ENCODE measurements at regions not wholly inside any gene's neighbourhood (a gene's known extent, or its start where the extent isn't known, plus 50 kb on each side); places are given as distances from the start of the nearest gene placed in this dataset.
"Not testable (repeated sequence)": the region's sequence is repeated elsewhere in the genome, so short reads cannot be mapped to it uniquely, and the experiment has no call there.

DNA sequence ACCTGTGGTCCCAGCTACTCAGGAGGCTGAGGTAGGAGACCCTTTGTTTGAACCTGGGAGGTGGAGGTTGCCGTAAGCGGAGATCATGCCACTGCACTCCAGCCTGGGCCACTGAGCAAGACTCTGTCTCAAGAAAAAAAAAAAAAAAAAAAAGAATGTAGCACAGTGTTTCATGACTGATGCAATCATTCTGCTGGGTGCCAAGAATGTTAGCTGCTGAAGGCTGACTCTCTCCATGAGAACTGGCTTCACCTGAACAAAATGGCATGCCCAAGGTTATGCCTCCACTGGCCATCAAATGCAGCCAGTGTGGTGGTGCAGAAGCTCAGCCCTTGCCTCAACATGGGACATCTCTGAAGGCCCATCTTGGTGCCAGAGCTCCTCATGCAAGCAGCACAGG lies 412.1 kb downstream of the ADAM29 start:
- Histone ChIP-seq H3K27me3 (ENCODE audit: control insufficient read depth in 2 of 2, insufficient read depth in 1 of 2, low read length in 1 of 2) (no peaks in the 10 kb centered on the region), H3K36me3 (ENCODE audit: control insufficient read depth in 2 of 2, insufficient read depth in 2 of 2, low read length in 1 of 2) (no peaks in the 10 kb centered on the region), H3K9me3 (ENCODE audit: control insufficient read depth in 2 of 2, insufficient read depth in 1 of 2, low read length in 1 of 2) (no peaks in the 10 kb centered on the region), H3K4me1 (ENCODE audit: control insufficient read depth in 2 of 2, insufficient read depth in 2 of 2, low read length in 2 of 2) (no peaks in the 10 kb centered on the region), H3K4me3 (ENCODE audit: low read length in 2 of 2) (no peak overlapping the region), H3K27ac (ENCODE audit: low read depth in 1 of 2, low read length in 1 of 2) (no peak overlapping the region)
- WGBS: 100% methylated on average over 2 of the region's 2 CpGs
- DNase-seq (ENCODE audit: low read depth in 6 of 9, low spot score in 9 of 9): no peak

DNA sequence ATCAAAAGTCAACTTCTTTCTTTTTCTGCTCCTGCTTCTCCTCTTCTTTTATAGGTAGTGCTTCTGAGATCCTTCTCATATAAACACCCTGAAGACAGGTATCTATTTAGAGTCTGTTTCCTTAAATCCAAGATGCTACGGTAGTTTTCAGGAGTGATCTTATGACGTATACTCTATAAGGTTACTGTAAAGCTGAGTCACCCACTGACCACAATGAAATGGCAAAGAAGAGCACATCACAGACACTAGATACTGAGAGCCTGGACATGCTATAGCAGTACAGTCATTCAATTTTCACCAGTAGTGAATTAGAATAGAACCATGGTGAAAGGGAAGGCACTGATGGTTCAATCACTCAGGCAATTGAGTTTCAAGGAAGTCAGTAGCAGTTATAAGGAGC lies 412.5 kb downstream of the ADAM29 start:
- H3K4me3 ChIP-seq (ENCODE audit: low read length in 2 of 2): no peak overlapping the region

DNA sequence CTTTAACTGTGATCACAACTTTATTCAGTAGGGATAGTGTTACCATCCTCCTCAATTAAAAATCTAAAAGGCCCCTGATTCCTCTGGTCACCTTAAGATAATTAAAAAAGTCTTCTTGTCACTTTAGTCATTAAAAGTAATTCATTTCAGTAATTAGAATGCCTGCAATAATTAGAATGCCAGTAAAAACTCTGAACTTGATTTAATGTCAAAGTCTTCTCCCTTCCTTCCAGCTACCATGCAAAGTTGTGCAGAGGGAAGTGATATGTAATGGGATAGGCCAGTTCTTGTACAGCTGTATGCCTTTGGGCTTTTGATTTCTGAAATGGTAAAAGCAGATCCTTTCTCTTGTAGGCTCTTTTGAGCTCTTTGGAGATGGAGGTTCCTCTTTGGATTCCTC lies 417.2 kb downstream of the ADAM29 start:
- Histone ChIP-seq H3K36me3 (ENCODE audit: control insufficient read depth in 2 of 2, insufficient read depth in 2 of 2, low read length in 1 of 2) (no peaks in the 10 kb centered on the region), H3K9me3 (ENCODE audit: control insufficient read depth in 2 of 2, insufficient read depth in 1 of 2, low read length in 1 of 2) (no peaks in the 10 kb centered on the region), H3K4me1 (ENCODE audit: control insufficient read depth in 2 of 2, insufficient read depth in 2 of 2, low read length in 2 of 2) (no peaks in the 10 kb centered on the region), H3K4me3 (ENCODE audit: low read length in 2 of 2) (no peak overlapping the region), H3K27me3 (ENCODE audit: control insufficient read depth in 2 of 2, insufficient read depth in 1 of 2, low read length in 1 of 2) (no peaks in the 10 kb centered on the region), H3K27ac (ENCODE audit: low read depth in 1 of 2, low read length in 1 of 2) (no peak overlapping the region)
- DNase-seq (ENCODE audit: low read depth in 6 of 9, low spot score in 9 of 9): no peak

More for the DNA sequence above, 412.5 kb downstream of the ADAM29 start:
- no peak for DNase-seq (ENCODE audit: low read depth in 6 of 9, low spot score in 9 of 9)
- no peaks in the 10 kb centered on the region for H3K9me3 ChIP-seq (ENCODE audit: control insufficient read depth in 2 of 2, insufficient read depth in 1 of 2, low read length in 1 of 2)
- WGBS: 43% methylated on average over 2 of the region's 2 CpGs
- H3K4me1 ChIP-seq (ENCODE audit: control insufficient read depth in 2 of 2, insufficient read depth in 2 of 2, low read length in 2 of 2): no peaks in the 10 kb centered on the region
- no peaks in the 10 kb centered on the region for H3K36me3 ChIP-seq (ENCODE audit: control insufficient read depth in 2 of 2, insufficient read depth in 2 of 2, low read length in 1 of 2)
- H3K27me3 ChIP-seq (ENCODE audit: control insufficient read depth in 2 of 2, insufficient read depth in 1 of 2, low read length in 1 of 2): no peaks in the 10 kb centered on the region
- no peak overlapping the region for H3K27ac ChIP-seq (ENCODE audit: low read depth in 1 of 2, low read length in 1 of 2)

DNA sequence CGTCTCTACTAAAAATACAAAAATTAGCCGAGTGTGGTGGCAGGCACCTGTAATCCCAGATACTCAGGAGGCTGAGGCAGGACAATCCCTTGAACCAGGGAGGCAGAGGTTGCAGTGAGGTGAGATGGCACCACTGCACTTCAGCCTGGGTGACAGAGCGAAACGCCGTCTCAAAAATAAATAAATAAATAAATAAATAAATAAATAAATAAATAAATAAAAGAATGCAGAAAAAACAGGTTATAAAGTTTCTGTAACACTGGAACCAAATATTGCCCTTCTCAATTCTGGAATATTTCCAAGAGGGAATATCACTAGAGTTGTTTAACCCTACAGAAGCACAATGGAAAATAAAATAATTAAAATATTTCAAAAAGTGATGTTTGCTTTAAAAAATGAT lies 418.4 kb downstream of the ADAM29 start:
- not testable (repeated sequence) for H3K27me3 ChIP-seq (ENCODE audit: control insufficient read depth in 2 of 2, insufficient read depth in 1 of 2, low read length in 1 of 2); H3K36me3 ChIP-seq (ENCODE audit: control insufficient read depth in 2 of 2, insufficient read depth in 2 of 2, low read length in 1 of 2)
- WGBS: 97% methylated on average over 5 of the region's 5 CpGs

DNA sequence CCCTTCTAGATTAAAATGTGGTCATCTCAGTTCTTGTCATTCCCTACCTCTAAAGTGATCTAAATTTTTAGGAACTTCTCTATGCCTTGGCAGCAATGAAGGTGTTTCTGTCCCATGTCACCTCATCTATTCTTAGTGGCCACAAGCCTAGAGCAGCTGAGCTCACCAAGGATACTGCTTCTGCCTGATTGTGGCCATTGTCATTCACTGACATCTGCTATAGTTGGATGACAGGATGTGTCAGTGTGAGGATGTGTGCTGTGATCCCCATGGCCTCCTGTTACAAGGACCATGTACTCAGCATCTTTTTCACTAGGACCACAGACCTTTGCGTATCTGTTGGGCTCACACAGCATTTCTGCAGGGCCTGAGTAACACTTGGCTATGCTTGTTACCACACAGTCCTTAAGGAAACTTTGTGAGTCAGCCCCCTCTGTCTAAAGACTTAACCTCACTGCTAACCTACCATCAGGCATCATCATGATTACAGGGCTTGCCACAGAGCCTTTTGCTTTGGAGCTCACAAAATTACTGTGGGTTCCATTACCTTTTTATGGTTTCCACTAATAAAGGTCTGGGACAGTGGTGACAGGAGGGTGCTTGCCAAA lies 421.0 kb downstream of the ADAM29 start:
- no peaks in the 10 kb centered on the region for H3K9me3 ChIP-seq (ENCODE audit: control insufficient read depth in 2 of 2, insufficient read depth in 1 of 2, low read length in 1 of 2)
- H3K36me3 ChIP-seq (ENCODE audit: control insufficient read depth in 2 of 2, insufficient read depth in 2 of 2, low read length in 1 of 2): no peaks in the 10 kb centered on the region
- H3K27ac ChIP-seq (ENCODE audit: low read depth in 1 of 2, low read length in 1 of 2): no peak overlapping the region
- WGBS: 95% methylated on average over 1 of the region's 1 CpG
- no peak for DNase-seq (ENCODE audit: low read depth in 6 of 9, low spot score in 9 of 9)
- no peak overlapping the region for H3K4me3 ChIP-seq (ENCODE audit: low read length in 2 of 2)
- H3K27me3 ChIP-seq (ENCODE audit: control insufficient read depth in 2 of 2, insufficient read depth in 1 of 2, low read length in 1 of 2): no peaks in the 10 kb centered on the region
- H3K4me1 ChIP-seq (ENCODE audit: control insufficient read depth in 2 of 2, insufficient read depth in 2 of 2, low read length in 2 of 2): no peaks in the 10 kb centered on the region

More for the DNA sequence above, 418.4 kb downstream of the ADAM29 start:
- not testable (repeated sequence) for H3K9me3 ChIP-seq (ENCODE audit: control insufficient read depth in 2 of 2, insufficient read depth in 1 of 2, low read length in 1 of 2); H3K27ac ChIP-seq (ENCODE audit: low read depth in 1 of 2, low read length in 1 of 2); H3K4me3 ChIP-seq (ENCODE audit: low read length in 2 of 2); DNase-seq (ENCODE audit: low read depth in 6 of 9, low spot score in 9 of 9); H3K4me1 ChIP-seq (ENCODE audit: control insufficient read depth in 2 of 2, insufficient read depth in 2 of 2, low read length in 2 of 2)

DNA sequence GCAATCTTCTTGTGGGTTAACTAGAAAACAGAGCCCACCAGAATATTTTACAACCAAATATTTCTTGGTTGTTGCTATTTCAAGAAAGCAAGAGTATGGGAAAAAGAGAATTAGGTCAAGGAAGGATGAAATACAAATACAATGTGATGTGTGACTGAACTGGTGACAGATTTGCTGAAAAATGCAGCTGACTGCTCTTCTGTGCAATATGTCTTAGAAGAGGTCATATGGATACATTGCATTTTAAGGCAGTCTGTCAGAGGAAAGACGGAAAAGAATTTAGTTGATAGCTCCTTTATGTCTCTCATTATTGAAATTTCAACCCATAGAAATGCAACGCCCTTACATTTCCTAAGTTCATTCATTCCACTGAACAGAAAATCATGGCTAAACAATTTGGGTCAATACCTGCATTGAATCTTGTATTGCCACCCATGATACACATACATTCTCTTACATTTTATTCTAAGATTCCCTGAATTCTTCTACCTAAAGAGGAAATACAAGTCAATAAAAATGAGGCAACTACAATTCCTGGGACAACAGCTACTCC lies 423.1 kb downstream of the ADAM29 start:
- WGBS: 93% methylated on average over 2 of the region's 2 CpGs
- H3K4me1 ChIP-seq (ENCODE audit: control insufficient read depth in 2 of 2, insufficient read depth in 2 of 2, low read length in 2 of 2): no peaks in the 10 kb centered on the region
- no peak overlapping the region for H3K4me3 ChIP-seq (ENCODE audit: low read length in 2 of 2)
- DNase-seq (ENCODE audit: low read depth in 6 of 9, low spot score in 9 of 9): no peak
- no peaks in the 10 kb centered on the region for H3K27me3 ChIP-seq (ENCODE audit: control insufficient read depth in 2 of 2, insufficient read depth in 1 of 2, low read length in 1 of 2)
- no peaks in the 10 kb centered on the region for H3K9me3 ChIP-seq (ENCODE audit: control insufficient read depth in 2 of 2, insufficient read depth in 1 of 2, low read length in 1 of 2)
- H3K36me3 ChIP-seq (ENCODE audit: control insufficient read depth in 2 of 2, insufficient read depth in 2 of 2, low read length in 1 of 2): no peaks in the 10 kb centered on the region
- no peak overlapping the region for H3K27ac ChIP-seq (ENCODE audit: low read depth in 1 of 2, low read length in 1 of 2)

DNA sequence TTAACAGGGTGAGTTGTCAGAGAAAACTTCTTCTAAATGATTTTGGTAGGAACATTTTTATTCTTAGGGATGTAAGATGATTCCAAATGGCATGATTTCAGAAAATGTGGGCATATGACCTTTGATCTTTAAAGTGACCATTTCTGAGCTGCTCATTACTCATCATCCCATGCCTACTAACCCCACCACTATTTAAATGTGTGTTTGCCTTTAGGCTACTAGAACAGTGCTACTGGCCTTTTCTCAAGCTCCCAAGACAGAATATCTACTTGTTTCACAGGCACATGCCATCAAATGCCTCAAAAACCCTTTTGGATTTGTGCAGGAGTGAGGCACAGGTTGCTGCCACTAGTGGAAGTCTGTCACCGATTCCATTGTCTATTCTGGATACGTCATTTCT lies 428.2 kb downstream of the ADAM29 start:
- no peak for DNase-seq (ENCODE audit: low read depth in 6 of 9, low spot score in 9 of 9)
- H3K4me3 ChIP-seq (ENCODE audit: low read length in 2 of 2): no peak overlapping the region
- no peak overlapping the region for H3K27ac ChIP-seq (ENCODE audit: low read depth in 1 of 2, low read length in 1 of 2)
- WGBS: 96% methylated on average over 2 of the region's 2 CpGs
- H3K27me3 ChIP-seq (ENCODE audit: control insufficient read depth in 2 of 2, insufficient read depth in 1 of 2, low read length in 1 of 2): no peaks in the 10 kb centered on the region
- no peaks in the 10 kb centered on the region for H3K4me1 ChIP-seq (ENCODE audit: control insufficient read depth in 2 of 2, insufficient read depth in 2 of 2, low read length in 2 of 2)
- no peaks in the 10 kb centered on the region for H3K9me3 ChIP-seq (ENCODE audit: control insufficient read depth in 2 of 2, insufficient read depth in 1 of 2, low read length in 1 of 2)
- no peaks in the 10 kb centered on the region for H3K36me3 ChIP-seq (ENCODE audit: control insufficient read depth in 2 of 2, insufficient read depth in 2 of 2, low read length in 1 of 2)

DNA sequence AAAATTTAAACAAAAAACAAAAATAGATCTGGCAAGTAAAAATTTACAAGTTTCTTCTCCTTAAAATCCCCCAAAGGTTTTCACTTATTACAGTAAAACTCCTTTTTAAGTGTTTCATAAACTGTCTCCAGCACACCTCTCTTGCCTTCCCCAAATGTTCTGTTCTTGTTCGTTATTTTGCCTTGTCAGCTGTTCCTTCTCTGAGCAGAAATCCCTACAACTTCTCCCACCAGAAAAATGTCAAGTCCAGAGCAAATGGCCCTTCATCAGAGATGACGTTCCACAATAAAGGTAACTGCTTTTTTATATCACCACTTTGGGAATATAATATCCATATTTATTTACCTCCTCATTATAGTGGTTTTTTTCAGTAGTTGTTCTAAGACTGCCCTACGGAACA lies 432.1 kb downstream of the ADAM29 start:
- H3K27me3 ChIP-seq (ENCODE audit: control insufficient read depth in 2 of 2, insufficient read depth in 1 of 2, low read length in 1 of 2): no peaks in the 10 kb centered on the region
- DNase-seq (ENCODE audit: low read depth in 6 of 9, low spot score in 9 of 9): no peak
- WGBS: 91% methylated on average over 3 of the region's 3 CpGs
- no peaks in the 10 kb centered on the region for H3K9me3 ChIP-seq (ENCODE audit: control insufficient read depth in 2 of 2, insufficient read depth in 1 of 2, low read length in 1 of 2)
- H3K4me1 ChIP-seq (ENCODE audit: control insufficient read depth in 2 of 2, insufficient read depth in 2 of 2, low read length in 2 of 2): no peaks in the 10 kb centered on the region
- H3K27ac ChIP-seq (ENCODE audit: low read depth in 1 of 2, low read length in 1 of 2): no peak overlapping the region
- no peaks in the 10 kb centered on the region for H3K36me3 ChIP-seq (ENCODE audit: control insufficient read depth in 2 of 2, insufficient read depth in 2 of 2, low read length in 1 of 2)
- H3K4me3 ChIP-seq (ENCODE audit: low read length in 2 of 2): no peak overlapping the region

DNA sequence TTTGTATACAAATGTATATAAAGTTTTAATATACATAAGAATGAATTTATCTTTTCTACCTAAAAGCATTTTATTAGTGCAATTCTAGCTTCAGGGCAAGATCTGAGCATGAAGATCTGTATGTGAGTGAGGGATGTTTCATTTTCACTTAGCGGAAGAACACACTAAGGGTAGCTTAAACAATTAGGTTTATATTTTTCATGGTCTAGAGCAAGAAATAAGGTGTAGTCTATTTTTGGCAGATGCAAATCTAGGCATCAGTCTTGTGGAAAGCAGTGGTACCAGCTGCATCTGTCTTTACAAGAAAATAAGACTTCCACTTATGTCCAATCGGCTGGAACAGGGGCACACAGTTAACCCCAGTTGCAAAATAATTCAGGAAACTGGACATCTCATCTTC lies 433.3 kb downstream of the ADAM29 start:
- Histone ChIP-seq H3K4me3 (ENCODE audit: low read length in 2 of 2) (no peak overlapping the region), H3K36me3 (ENCODE audit: control insufficient read depth in 2 of 2, insufficient read depth in 2 of 2, low read length in 1 of 2) (no peaks in the 10 kb centered on the region), H3K27ac (ENCODE audit: low read depth in 1 of 2, low read length in 1 of 2) (no peak overlapping the region), H3K27me3 (ENCODE audit: control insufficient read depth in 2 of 2, insufficient read depth in 1 of 2, low read length in 1 of 2) (no peaks in the 10 kb centered on the region), H3K9me3 (ENCODE audit: control insufficient read depth in 2 of 2, insufficient read depth in 1 of 2, low read length in 1 of 2) (no peaks in the 10 kb centered on the region), H3K4me1 (ENCODE audit: control insufficient read depth in 2 of 2, insufficient read depth in 2 of 2, low read length in 2 of 2) (no peaks in the 10 kb centered on the region)
- WGBS: 79% methylated on average over 2 of the region's 2 CpGs
- DNase-seq (ENCODE audit: low read depth in 6 of 9, low spot score in 9 of 9): no peak

Measured in thymus (tissue), 11 donors.